HepG2 (cell line): ENCODE measurements at regions not wholly inside any gene's neighbourhood (a gene's known extent, or its start where the extent isn't known, plus 50 kb on each side); places are given as distances from the start of the nearest gene placed in this dataset.

Experiments
- ATAC-seq: fragments of 200-7000 bp; cut with Tn5 transposase; 3 replicates; pipeline ENCODE4 v1.9.1; 2020; ENCODE audit warnings: mild to moderate bottlenecking, moderate library complexity
- BruUV-seq: library from RNA; stranded (reverse); fragments of 400-500 nt; replicated peaks from 2 replicates; lab custom pipeline; 2021; lab: Mats Ljungman, UMichigan
- CTCF ChIA-PET: fragments of 300-600 bp; formaldehyde crosslinking; extraction: SDS; loops from one replicate; lab custom pipeline; 2021; ENCODE audit warnings: low total read pairs, inconsistent platforms, low intra/inter-chr PET ratio; lab: Yijun Ruan, JAX
- POLR2A ChIA-PET: fragments of 350-600 bp; sonication (Branson Sonifier 250); formaldehyde crosslinking; loops from one replicate; lab custom pipeline; 2020; ENCODE audit warnings: antibody characterized with exemption, inconsistent platforms; lab: Yijun Ruan, JAX
- DNase-seq: peaks from one replicate; pipeline ENCODE4 v3.0.0-alpha.2; 2015; ENCODE audit warnings: low spot score
- FAIRE-seq: peaks from 3 replicates; lab custom pipeline; 2011; peaks lifted over from hg19 to GRCh38; lab: Jason Lieb, UNC
- H2AFZ ChIP-seq: one replicate; pipeline ENCODE4 v1.6.1; 2011; ENCODE audit warnings: low read length, inconsistent platforms
- H3K27ac ChIP-seq: fragments of 300-600 bp; 3 replicates; pipeline ENCODE4 v1.8.0; 2011; ENCODE audit warnings: mixed run types, mild to moderate bottlenecking, mixed read lengths, low read length, inconsistent platforms; ENCODE audit not compliant: insufficient read depth; ENCODE audit errors: extremely low read length
- H3K27me3 ChIP-seq, 2 experiments: fragments of 200-600 bp in 1 of 2; 2 replicates in 1 of 2; 3 replicates in 1 of 2; pipeline versions ENCODE4 v1.6.0 to v1.8.0; 2011; ENCODE audit warnings: low read length in 2 of 2, mild to moderate bottlenecking in 2 of 2, moderate library complexity in 2 of 2, inconsistent platforms in 1 of 2; ENCODE audit not compliant: insufficient read depth in 2 of 2, control insufficient read depth in 1 of 2
- H3K36me3 ChIP-seq, 2 experiments: fragments of 200-600 bp in 1 of 2; replicated peaks in 1 of 2; 2 replicates in 1 of 2; 3 replicates in 1 of 2; pipeline versions ENCODE4 v1.5.1 to v1.8.0; 2011; ENCODE audit warnings: low read length in 2 of 2, inconsistent platforms in 1 of 2; ENCODE audit not compliant: insufficient read depth in 2 of 2, control insufficient read depth in 1 of 2
- H3K4me1 ChIP-seq: 2 replicates; pipeline ENCODE4 v1.5.1; 2012; ENCODE audit warnings: low read length, inconsistent platforms; ENCODE audit not compliant: insufficient read depth
- H3K4me2 ChIP-seq: 2 replicates; pipeline ENCODE4 v1.6.0; 2011; ENCODE audit warnings: low read depth, low read length, inconsistent platforms
- H3K4me3 ChIP-seq, 3 experiments: fragments of 200-600 bp in 1 of 3; sonication (generic), shearing (Covaris generic) in 1 of 3; replicated peaks in 1 of 3; 2 replicates each; pipeline ENCODE4 v1.5.1; 2011 to 2016; ENCODE audit warnings: low read length in 3 of 3, inconsistent platforms in 2 of 3, low read depth in 2 of 3, mild to moderate bottlenecking in 2 of 3, control low read depth in 1 of 3, mixed read lengths in 1 of 3; ENCODE audit not compliant: insufficient read depth in 1 of 3
- H3K79me2 ChIP-seq: one replicate; pipeline ENCODE4 v1.6.1; 2011; ENCODE audit warnings: low read length, inconsistent platforms; ENCODE audit not compliant: insufficient read depth
- H3K9ac ChIP-seq: 2 replicates; pipeline ENCODE4 v1.6.0; 2011; ENCODE audit warnings: mild to moderate bottlenecking, low read depth, low read length, inconsistent platforms; ENCODE audit not compliant: insufficient read depth
- H3K9me3 ChIP-seq: 2 replicates; pipeline ENCODE4 v1.5.1; 2012; ENCODE audit warnings: mild to moderate bottlenecking, low read length
- H4K20me1 ChIP-seq: 2 replicates; pipeline ENCODE4 v1.6.0; 2011; ENCODE audit warnings: inconsistent platforms, mild to moderate bottlenecking, low read length, moderate library complexity; ENCODE audit not compliant: insufficient read depth
- ARHGAP35 ChIP-seq: sonication (generic); formaldehyde crosslinking; IDR thresholded peaks from 2 replicates; pipeline ENCODE4 v1.9.0; 2022; ENCODE audit warnings: mild to moderate bottlenecking, inconsistent platforms, moderate library complexity, missing genetic modification reagents, borderline replicate concordance
- CHCHD3 ChIP-seq: sonication (generic); formaldehyde crosslinking; IDR thresholded peaks from 2 replicates; pipeline ENCODE4 v1.8.0; 2022; ENCODE audit warnings: mild to moderate bottlenecking, missing genetic modification reagents, moderate library complexity
- GABPB1 ChIP-seq: IDR thresholded peaks from 2 replicates; pipeline ENCODE4 v1.6.1; 2016; ENCODE audit warnings: mild to moderate bottlenecking, missing genetic modification reagents, moderate library complexity, missing compliant biosample characterization
- KLF12 ChIP-seq: sonication (generic); formaldehyde crosslinking; IDR thresholded peaks from 2 replicates; pipeline ENCODE4 v1.4.0; 2020; ENCODE audit warnings: missing genetic modification reagents, borderline replicate concordance
- MEIS2 ChIP-seq: sonication (generic); formaldehyde crosslinking; IDR thresholded peaks from 2 replicates; pipeline ENCODE4 v1.9.0; 2021; ENCODE audit warnings: mild to moderate bottlenecking, missing genetic modification reagents
- NR2F1 ChIP-seq, 2 experiments: fragments of 450-650 bp in 1 of 2; formaldehyde crosslinking in 1 of 2; IDR thresholded peaks; 2 replicates each; pipeline versions ENCODE4 v1.5.0 to v1.6.1; 2016 to 2020; ENCODE audit warnings: mild to moderate bottlenecking in 1 of 2, missing compliant biosample characterization in 1 of 2, missing genetic modification reagents in 1 of 2, moderate library complexity in 1 of 2
- TCF7 ChIP-seq: sonication (generic); IDR thresholded peaks from 2 replicates; pipeline ENCODE4 v1.6.1; 2016; ENCODE audit warnings: antibody characterized with exemption, low read depth
- ZFP36L1 ChIP-seq: sonication (generic); formaldehyde crosslinking; IDR thresholded peaks from 2 replicates; pipeline ENCODE4 v1.8.0; 2022; ENCODE audit warnings: mild to moderate bottlenecking, missing genetic modification reagents, moderate library complexity
- ZMAT3 ChIP-seq: sonication (generic); formaldehyde crosslinking; conservative IDR thresholded peaks from 2 replicates; pipeline ENCODE4 v1.7.0; 2021; ENCODE audit warnings: missing genetic modification reagents
- ZNF562 ChIP-seq: sonication (generic); formaldehyde crosslinking; IDR thresholded peaks from 2 replicates; pipeline ENCODE4 v1.8.0; 2022; ENCODE audit warnings: missing genetic modification reagents, borderline replicate concordance
- ZNF75D ChIP-seq: sonication (generic); formaldehyde crosslinking; IDR thresholded peaks from 2 replicates; pipeline ENCODE4 v1.8.1; 2023; ENCODE audit warnings: missing genetic modification reagents, mild to moderate bottlenecking, borderline replicate concordance
- ZSCAN22 ChIP-seq: sonication (generic); formaldehyde crosslinking; IDR thresholded peaks from 2 replicates; pipeline ENCODE4 v1.4.0; 2020; ENCODE audit warnings: mild to moderate bottlenecking, missing genetic modification reagents
- WGBS: methylation state at CpG from one replicate; pipeline ENCODE4 v1.1.6; 2017; ENCODE audit warnings: low lambda C conversion rate; 5-methylcytosine and 5-hydroxymethylcytosine counted together
- in situ Hi-C: cut with HindIII; loops from 2 replicates; pipeline ENCODE4 v1.10.0; 2017; ENCODE audit warnings: low pct_unique_long_range_greater_than_20kb; ENCODE audit not compliant: extremely low pct_ligation_motif_present
- intact Hi-C: fragments of 100-400 bp; cut with micrococcal nuclease; formaldehyde crosslinking; loops from one replicate; pipeline ENCODE4 v1.10.0; 2022; ENCODE audit not compliant: unreplicated experiment
- TF ChIP-seq, protein P1 (sequence below): sonication (generic); formaldehyde crosslinking; IDR thresholded peaks from 2 replicates; pipeline ENCODE4 v1.5.0; 2020; ENCODE audit warnings: missing genetic modification reagents
- TF ChIP-seq, protein P2 (sequence below): sonication (generic); formaldehyde crosslinking; IDR thresholded peaks from 2 replicates; pipeline ENCODE4 v1.8.0; 2022; ENCODE audit warnings: mild to moderate bottlenecking, missing genetic modification reagents, borderline replicate concordance
- TF ChIP-seq, protein P3 (sequence below): sonication (generic); formaldehyde crosslinking; IDR thresholded peaks from 2 replicates; pipeline ENCODE4 v1.5.0; 2020; ENCODE audit warnings: mild to moderate bottlenecking, missing genetic modification reagents, borderline replicate concordance
- TF ChIP-seq, protein P4 (sequence below): sonication (generic); formaldehyde crosslinking; IDR thresholded peaks from 2 replicates; pipeline ENCODE4 v1.9.0; 2021; ENCODE audit warnings: missing genetic modification reagents, borderline replicate concordance

DNA sequence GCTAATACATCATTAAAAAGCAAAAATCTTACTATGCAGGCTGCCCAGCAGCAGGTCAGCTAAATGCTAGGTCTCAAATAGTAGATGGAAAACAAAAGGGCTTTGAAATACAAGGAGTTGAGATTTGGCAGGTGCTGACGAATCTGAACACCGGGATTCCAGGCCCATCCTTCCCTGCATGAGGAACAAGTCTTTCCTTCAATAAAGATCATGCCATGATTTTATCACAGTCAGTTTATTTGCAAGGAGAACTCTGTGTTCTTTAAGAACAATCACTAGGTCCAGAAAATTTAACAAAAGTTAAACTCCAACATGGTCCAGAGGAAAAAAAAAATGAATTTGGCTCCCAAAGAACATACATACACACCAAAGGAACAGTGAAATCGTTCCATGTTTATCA is 551.4 kb downstream of the SLITRK6 start (continued):
- no peak for TF ChIP-seq MEIS2 (CRISPR knock-in tag)
- TF ChIP-seq, protein P1, sequence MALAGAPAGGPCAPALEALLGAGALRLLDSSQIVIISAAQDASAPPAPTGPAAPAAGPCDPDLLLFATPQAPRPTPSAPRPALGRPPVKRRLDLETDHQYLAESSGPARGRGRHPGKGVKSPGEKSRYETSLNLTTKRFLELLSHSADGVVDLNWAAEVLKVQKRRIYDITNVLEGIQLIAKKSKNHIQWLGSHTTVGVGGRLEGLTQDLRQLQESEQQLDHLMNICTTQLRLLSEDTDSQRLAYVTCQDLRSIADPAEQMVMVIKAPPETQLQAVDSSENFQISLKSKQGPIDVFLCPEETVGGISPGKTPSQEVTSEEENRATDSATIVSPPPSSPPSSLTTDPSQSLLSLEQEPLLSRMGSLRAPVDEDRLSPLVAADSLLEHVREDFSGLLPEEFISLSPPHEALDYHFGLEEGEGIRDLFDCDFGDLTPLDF = no peak

DNA sequence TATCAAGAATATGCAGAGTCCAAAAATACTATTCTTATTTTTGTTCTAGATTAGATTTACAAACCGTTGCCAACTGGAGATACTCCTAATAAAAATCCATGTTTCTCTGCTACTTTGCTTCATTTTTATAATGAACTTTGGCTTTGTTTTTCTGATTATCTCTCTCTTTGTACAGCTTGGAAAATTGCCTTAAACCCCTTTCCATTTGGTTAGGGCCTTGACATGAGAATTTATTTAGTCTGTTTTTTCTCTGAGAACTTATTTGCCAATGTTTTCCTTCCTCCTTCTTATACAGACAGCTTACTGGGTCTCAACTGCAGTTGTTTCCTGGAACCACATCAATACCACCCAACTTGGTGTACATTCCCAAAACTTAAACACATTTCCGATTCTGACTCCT is 555.4 kb downstream of the SLITRK6 start:
- Histone ChIP-seq H2AFZ (no peak overlapping the region), H3K79me2 (no peaks in the 10 kb centered on the region), H3K27ac (no peak overlapping the region), H3K27me3 (no peaks in the 10 kb centered on the region), H3K9ac (no peak overlapping the region), H3K9me3 (no peaks in the 10 kb centered on the region), H3K36me3 (no peaks in the 10 kb centered on the region), H3K4me2 (no peak overlapping the region), H3K4me1 (no peaks in the 10 kb centered on the region), H4K20me1 (no peaks in the 10 kb centered on the region), H3K4me3 (no peak overlapping the region)
- TF ChIP-seq, protein P2, sequence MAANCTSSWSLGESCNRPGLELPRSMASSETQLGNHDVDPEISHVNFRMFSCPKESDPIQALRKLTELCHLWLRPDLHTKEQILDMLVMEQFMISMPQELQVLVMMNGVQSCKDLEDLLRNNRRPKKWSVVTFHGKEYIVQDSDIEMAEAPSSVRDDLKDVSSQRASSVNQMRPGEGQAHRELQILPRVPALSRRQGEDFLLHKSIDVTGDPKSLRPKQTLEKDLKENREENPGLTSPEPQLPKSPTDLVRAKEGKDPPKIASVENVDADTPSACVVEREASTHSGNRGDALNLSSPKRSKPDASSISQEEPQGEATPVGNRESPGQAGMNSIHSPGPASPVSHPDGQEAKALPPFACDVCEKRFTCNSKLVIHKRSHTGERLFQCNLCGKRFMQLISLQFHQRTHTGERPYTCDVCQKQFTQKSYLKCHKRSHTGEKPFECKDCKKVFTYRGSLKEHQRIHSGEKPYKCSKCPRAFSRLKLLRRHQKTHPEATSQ (CRISPR knock-in tag) = no peak
- TF ChIP-seq ZFP36L1 (CRISPR knock-in tag) = no peak
- no peak for TF ChIP-seq ZSCAN22 (CRISPR knock-in tag)
- TF ChIP-seq ZNF562 (CRISPR knock-in tag) = no peak
- TF ChIP-seq CHCHD3 (CRISPR knock-in tag) = no peak
- no peak for TF ChIP-seq ZMAT3
- no peak for TF ChIP-seq GABPB1 (CRISPR knock-in tag)
- no peak for TF ChIP-seq ZNF75D (CRISPR knock-in tag)
- no peak for TF ChIP-seq KLF12 (CRISPR knock-in tag)
- TF ChIP-seq, protein P3, sequence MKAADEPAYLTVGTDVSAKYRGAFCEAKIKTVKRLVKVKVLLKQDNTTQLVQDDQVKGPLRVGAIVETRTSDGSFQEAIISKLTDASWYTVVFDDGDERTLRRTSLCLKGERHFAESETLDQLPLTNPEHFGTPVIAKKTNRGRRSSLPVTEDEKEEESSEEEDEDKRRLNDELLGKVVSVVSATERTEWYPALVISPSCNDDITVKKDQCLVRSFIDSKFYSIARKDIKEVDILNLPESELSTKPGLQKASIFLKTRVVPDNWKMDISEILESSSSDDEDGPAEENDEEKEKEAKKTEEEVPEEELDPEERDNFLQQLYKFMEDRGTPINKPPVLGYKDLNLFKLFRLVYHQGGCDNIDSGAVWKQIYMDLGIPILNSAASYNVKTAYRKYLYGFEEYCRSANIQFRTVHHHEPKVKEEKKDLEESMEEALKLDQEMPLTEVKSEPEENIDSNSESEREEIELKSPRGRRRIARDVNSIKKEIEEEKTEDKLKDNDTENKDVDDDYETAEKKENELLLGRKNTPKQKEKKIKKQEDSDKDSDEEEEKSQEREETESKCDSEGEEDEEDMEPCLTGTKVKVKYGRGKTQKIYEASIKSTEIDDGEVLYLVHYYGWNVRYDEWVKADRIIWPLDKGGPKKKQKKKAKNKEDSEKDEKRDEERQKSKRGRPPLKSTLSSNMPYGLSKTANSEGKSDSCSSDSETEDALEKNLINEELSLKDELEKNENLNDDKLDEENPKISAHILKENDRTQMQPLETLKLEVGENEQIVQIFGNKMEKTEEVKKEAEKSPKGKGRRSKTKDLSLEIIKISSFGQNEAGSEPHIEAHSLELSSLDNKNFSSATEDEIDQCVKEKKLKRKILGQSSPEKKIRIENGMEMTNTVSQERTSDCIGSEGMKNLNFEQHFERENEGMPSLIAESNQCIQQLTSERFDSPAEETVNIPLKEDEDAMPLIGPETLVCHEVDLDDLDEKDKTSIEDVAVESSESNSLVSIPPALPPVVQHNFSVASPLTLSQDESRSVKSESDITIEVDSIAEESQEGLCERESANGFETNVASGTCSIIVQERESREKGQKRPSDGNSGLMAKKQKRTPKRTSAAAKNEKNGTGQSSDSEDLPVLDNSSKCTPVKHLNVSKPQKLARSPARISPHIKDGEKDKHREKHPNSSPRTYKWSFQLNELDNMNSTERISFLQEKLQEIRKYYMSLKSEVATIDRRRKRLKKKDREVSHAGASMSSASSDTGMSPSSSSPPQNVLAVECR (CRISPR knock-in tag) = no peak
- TF ChIP-seq ARHGAP35 (CRISPR knock-in tag) = no peak
- no peak for TF ChIP-seq NR2F1 (CRISPR knock-in tag; IDR thresholded peaks at IDR 0.05)
- TF ChIP-seq, protein P4, sequence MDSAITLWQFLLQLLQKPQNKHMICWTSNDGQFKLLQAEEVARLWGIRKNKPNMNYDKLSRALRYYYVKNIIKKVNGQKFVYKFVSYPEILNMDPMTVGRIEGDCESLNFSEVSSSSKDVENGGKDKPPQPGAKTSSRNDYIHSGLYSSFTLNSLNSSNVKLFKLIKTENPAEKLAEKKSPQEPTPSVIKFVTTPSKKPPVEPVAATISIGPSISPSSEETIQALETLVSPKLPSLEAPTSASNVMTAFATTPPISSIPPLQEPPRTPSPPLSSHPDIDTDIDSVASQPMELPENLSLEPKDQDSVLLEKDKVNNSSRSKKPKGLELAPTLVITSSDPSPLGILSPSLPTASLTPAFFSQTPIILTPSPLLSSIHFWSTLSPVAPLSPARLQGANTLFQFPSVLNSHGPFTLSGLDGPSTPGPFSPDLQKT (CRISPR knock-in tag) = no peak
- TF ChIP-seq TCF7 = no peak
- intact Hi-C loops = no loop called here
- DNase-seq = no peak
- ChIA-PET POLR2A (no interaction called here), CTCF (no interaction called here)
- in situ Hi-C loops = no loop called here
- BruUV-seq = no TSS peak
- FAIRE-seq = no peak
- 12% methylated on average over 2 of the region's 2 CpGs for WGBS
- ATAC-seq = no peak
